ENCODE measurements at regions not wholly inside any gene's neighbourhood (a gene's known extent, or its start where the extent isn't known, plus 50 kb on each side); places are given as distances from the start of the nearest gene placed in this dataset.

DNA sequence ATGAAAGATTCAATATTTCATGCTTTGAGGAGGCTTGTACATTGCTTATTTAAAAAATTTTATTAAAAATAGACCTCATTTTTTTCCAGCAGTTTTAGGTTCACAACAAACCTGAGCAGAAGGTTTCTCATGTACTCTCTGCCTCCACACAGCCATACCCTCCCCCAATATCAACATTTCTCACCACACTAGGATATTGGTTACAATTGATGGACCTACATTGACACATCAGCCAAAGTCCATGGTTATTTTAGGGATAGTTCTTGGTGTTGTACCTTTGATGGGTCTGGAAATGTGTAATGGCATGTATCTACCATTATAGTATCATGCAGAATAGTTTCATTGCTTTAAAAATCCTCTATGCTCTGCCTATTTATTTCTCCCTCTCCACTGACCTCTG is 611.0 kb downstream of the KCTD8 start:
- TF ChIP-seq EZH2 (IDR thresholded peaks at IDR 0.05) (no peak), POLR2AphosphoS5 (IDR thresholded peaks at IDR 0.05; ENCODE audit: borderline replicate concordance, low read depth, low read length) (no peak), FOXP2 (optimal IDR thresholded peaks at IDR 0.05; ENCODE audit: control extremely low read depth, extremely low read length, insufficient read depth) (no peak)

Data from SK-N-MC (cell line).